ENCODE measurements at regions not wholly inside any gene's neighbourhood (a gene's known extent, or its start where the extent isn't known, plus 50 kb on each side); places are given as distances from the start of the nearest gene placed in this dataset.

DNA sequence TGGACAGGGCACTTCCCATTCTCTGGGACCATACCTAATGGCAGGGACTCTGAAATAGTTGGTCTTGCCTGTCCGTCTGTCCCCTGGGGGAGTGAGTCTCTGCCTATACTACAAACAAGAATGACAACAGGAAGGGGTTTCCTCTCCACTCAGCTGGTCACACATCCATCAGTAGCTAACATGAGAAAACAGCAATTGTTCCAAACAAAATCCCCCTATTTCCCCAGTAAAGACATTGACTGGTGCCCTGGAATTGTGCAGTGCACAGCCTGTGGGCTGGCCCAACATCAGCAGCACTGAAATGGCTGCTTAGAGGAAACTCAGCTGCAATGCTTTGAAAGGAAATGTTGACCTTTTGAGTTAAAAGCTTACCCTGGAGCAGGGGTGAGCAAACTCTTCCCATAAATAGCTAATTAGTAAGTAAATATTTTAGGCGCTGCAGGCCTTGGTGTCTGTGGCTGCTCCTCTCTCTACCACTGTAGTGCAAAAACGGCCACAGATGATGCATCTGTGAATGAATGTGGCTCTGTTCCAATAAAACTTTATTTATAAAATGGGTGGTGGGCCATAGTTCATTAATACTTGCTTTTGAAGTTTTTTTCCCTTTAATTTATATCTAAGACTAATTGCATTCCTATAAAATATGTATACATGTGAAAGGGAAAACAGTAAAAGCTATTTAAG lies 174.3 kb downstream of the KLF13 start:
- TF ChIP-seq, protein P1, sequence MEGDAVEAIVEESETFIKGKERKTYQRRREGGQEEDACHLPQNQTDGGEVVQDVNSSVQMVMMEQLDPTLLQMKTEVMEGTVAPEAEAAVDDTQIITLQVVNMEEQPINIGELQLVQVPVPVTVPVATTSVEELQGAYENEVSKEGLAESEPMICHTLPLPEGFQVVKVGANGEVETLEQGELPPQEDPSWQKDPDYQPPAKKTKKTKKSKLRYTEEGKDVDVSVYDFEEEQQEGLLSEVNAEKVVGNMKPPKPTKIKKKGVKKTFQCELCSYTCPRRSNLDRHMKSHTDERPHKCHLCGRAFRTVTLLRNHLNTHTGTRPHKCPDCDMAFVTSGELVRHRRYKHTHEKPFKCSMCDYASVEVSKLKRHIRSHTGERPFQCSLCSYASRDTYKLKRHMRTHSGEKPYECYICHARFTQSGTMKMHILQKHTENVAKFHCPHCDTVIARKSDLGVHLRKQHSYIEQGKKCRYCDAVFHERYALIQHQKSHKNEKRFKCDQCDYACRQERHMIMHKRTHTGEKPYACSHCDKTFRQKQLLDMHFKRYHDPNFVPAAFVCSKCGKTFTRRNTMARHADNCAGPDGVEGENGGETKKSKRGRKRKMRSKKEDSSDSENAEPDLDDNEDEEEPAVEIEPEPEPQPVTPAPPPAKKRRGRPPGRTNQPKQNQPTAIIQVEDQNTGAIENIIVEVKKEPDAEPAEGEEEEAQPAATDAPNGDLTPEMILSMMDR (IDR thresholded peaks at IDR 0.05), result no peak
- no peak for TF ChIP-seq POLR2A (IDR thresholded peaks at IDR 0.05)
